ENCODE measurements at regions not wholly inside any gene's neighbourhood (a gene's known extent, or its start where the extent isn't known, plus 50 kb on each side); places are given as distances from the start of the nearest gene placed in this dataset.

DNA sequence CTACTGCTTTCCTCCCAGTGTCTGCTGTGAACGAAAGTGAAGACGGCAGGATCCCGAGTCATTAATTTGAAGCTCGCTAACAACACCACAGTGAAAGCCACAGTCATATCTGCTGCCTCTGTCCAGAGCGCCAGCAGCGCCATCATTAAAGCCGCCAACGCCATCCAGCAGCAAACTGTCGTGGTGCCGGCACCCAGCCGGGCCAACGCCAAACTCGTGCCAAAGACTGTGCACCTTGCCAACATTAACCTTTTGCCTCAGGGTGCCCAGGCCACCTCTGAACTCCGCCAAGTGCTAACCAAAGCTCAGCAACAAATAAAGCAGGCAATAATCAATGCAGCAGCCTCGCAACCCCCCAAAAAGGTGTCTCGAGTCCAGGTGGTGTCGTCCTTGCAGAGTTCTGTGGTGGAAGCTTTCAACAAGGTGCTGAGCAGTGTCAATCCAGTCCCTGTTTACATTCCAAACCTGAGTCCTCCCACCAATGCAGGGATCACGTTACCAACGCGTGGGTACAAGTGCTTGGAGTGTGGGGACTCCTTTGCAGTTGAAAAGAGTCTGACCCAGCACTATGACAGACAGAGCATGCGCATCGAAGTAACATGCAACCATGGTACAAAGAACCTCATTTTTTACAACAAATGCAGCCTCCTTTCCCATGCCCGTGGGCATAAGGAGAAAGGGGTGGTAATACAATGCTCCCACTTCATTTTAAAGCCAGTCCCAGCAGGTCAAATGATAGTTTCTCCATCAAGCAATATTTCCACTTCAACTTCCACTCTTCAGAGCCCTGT, 94.8 kb upstream of the KCNMA1 start:
- H3K27ac ChIP-seq (ENCODE audit: low read depth, low read length, poor library complexity, severe bottlenecking), result no peak overlapping the region
- H3K4me1 ChIP-seq (ENCODE audit: insufficient read depth, low read length, poor library complexity, severe bottlenecking), result no peaks in the 10 kb centered on the region
- no peak for DNase-seq (ENCODE audit: low spot score)
- no peaks in the 10 kb centered on the region for H3K27me3 ChIP-seq (replicated peaks; ENCODE audit: insufficient read depth, low read depth, low read length, poor library complexity)
- no peaks in the 10 kb centered on the region for H3K9me3 ChIP-seq (ENCODE audit: low read depth, low read length, poor library complexity, severe bottlenecking)
- BruUV-seq (replicated peaks), result no TSS peak
- intact Hi-C loops (cut with micrococcal nuclease; ENCODE audit: unreplicated experiment), result no loop called here
- CTCF ChIA-PET, result no interaction called here
- H3K36me3 ChIP-seq (ENCODE audit: insufficient read depth, low read length, poor library complexity, severe bottlenecking), result no peaks in the 10 kb centered on the region
- no peak overlapping the region for H3K4me3 ChIP-seq (ENCODE audit: low read depth, low read length, poor library complexity, severe bottlenecking)
- TF ChIP-seq EZH2 (IDR thresholded peaks at IDR 0.05; ENCODE audit: borderline replicate concordance, low read depth, low read length, poor library complexity, severe bottlenecking), result no peak
- no peak for TF ChIP-seq CTCF (conservative IDR thresholded peaks at IDR 0.05; ENCODE audit: low read depth, low read length)
- POLR2A ChIA-PET (ENCODE audit: low non-redundant PET), result no interaction called here

GRCh38 chr10:77727481-77727880, 89.9 kb upstream of the KCNMA1 start:
- no peaks in the 10 kb centered on the region for H3K4me1 ChIP-seq (ENCODE audit: insufficient read depth, low read length, poor library complexity, severe bottlenecking)
- no TSS peak for BruUV-seq (replicated peaks)
- CTCF ChIA-PET, result no interaction called here
- POLR2A ChIA-PET (ENCODE audit: low non-redundant PET), result no interaction called here
- no peak overlapping the region for H3K4me3 ChIP-seq (ENCODE audit: low read depth, low read length, poor library complexity, severe bottlenecking)
- no peaks in the 10 kb centered on the region for H3K27me3 ChIP-seq (replicated peaks; ENCODE audit: insufficient read depth, low read depth, low read length, poor library complexity)
- TF ChIP-seq CTCF (conservative IDR thresholded peaks at IDR 0.05; ENCODE audit: low read depth, low read length), result no peak
- no peak for TF ChIP-seq EZH2 (IDR thresholded peaks at IDR 0.05; ENCODE audit: borderline replicate concordance, low read depth, low read length, poor library complexity, severe bottlenecking)
- H3K9me3 ChIP-seq (ENCODE audit: low read depth, low read length, poor library complexity, severe bottlenecking), result no peaks in the 10 kb centered on the region
- DNase-seq (ENCODE audit: low spot score), result no peak
- intact Hi-C loops (cut with micrococcal nuclease; ENCODE audit: unreplicated experiment), result no loop called here
- H3K36me3 ChIP-seq (ENCODE audit: insufficient read depth, low read length, poor library complexity, severe bottlenecking), result no peaks in the 10 kb centered on the region
- no peak overlapping the region for H3K27ac ChIP-seq (ENCODE audit: low read depth, low read length, poor library complexity, severe bottlenecking)

GRCh38 chr10:77726732-77727131, 89.1 kb upstream of the KCNMA1 start:
- TF ChIP-seq CTCF (conservative IDR thresholded peaks at IDR 0.05; ENCODE audit: low read depth, low read length), result no peak
- no peak for TF ChIP-seq EZH2 (IDR thresholded peaks at IDR 0.05; ENCODE audit: borderline replicate concordance, low read depth, low read length, poor library complexity, severe bottlenecking)
- BruUV-seq (replicated peaks), result no TSS peak
- H3K9me3 ChIP-seq (ENCODE audit: low read depth, low read length, poor library complexity, severe bottlenecking), result no peaks in the 10 kb centered on the region
- H3K4me3 ChIP-seq (ENCODE audit: low read depth, low read length, poor library complexity, severe bottlenecking), result no peak overlapping the region
- intact Hi-C loops (cut with micrococcal nuclease; ENCODE audit: unreplicated experiment), result no loop called here
- CTCF ChIA-PET, result no interaction called here
- no peaks in the 10 kb centered on the region for H3K36me3 ChIP-seq (ENCODE audit: insufficient read depth, low read length, poor library complexity, severe bottlenecking)
- H3K27me3 ChIP-seq (replicated peaks; ENCODE audit: insufficient read depth, low read depth, low read length, poor library complexity), result no peaks in the 10 kb centered on the region
- DNase-seq (ENCODE audit: low spot score), result no peak
- no peaks in the 10 kb centered on the region for H3K4me1 ChIP-seq (ENCODE audit: insufficient read depth, low read length, poor library complexity, severe bottlenecking)
- no peak overlapping the region for H3K27ac ChIP-seq (ENCODE audit: low read depth, low read length, poor library complexity, severe bottlenecking)
- POLR2A ChIA-PET (ENCODE audit: low non-redundant PET), result no interaction called here
